Fibroblast of lung (primary cell): ENCODE measurements at regions not wholly inside any gene's neighbourhood (a gene's known extent, or its start where the extent isn't known, plus 50 kb on each side); places are given as distances from the start of the nearest gene placed in this dataset.
"Not testable (repeated sequence)": the region's sequence is repeated elsewhere in the genome, so short reads cannot be mapped to it uniquely, and the experiment has no call there.

Experiments
- DNase-seq, 2 donors: peaks; one replicate each; pipeline versions ENCODE4 v3.0.0 to v3.0.0-alpha.2; 2010; ENCODE audit warnings: low read depth in 2 of 2
- H2AFZ ChIP-seq: 2 replicates; pipeline ENCODE4 v1.5.1; 2012; ENCODE audit warnings: low read length, control low read depth, inconsistent platforms
- H3K27ac ChIP-seq: 2 replicates; pipeline ENCODE4 v1.5.1; 2011; ENCODE audit warnings: low read length, control low read depth; ENCODE audit not compliant: insufficient read depth
- H3K27me3 ChIP-seq: 2 replicates; pipeline ENCODE4 v1.5.1; 2011; ENCODE audit warnings: mild to moderate bottlenecking, low read length; ENCODE audit not compliant: control insufficient read depth, insufficient read depth
- H3K36me3 ChIP-seq: 2 replicates; pipeline ENCODE4 v1.5.1; 2011; ENCODE audit warnings: low read length; ENCODE audit not compliant: control insufficient read depth, insufficient read depth
- H3K4me1 ChIP-seq: 2 replicates; pipeline ENCODE4 v1.5.1; 2011; ENCODE audit warnings: low read length; ENCODE audit not compliant: control insufficient read depth, insufficient read depth; ENCODE audit errors: extremely low read depth
- H3K4me2 ChIP-seq: 2 replicates; pipeline ENCODE4 v1.5.1; 2011; ENCODE audit warnings: low read length, control low read depth; ENCODE audit not compliant: insufficient read depth; ENCODE audit errors: extremely low read depth
- H3K4me3 ChIP-seq, 4 experiments: fragments of 200-600 bp in 1 of 4; sonication (generic) in 1 of 4; replicated peaks in 1 of 4; 2 replicates each; pipeline ENCODE4 v1.5.1; 2011 to 2016; ENCODE audit warnings: low read length in 4 of 4, low read depth in 3 of 4, mild to moderate bottlenecking in 3 of 4, control low read depth in 2 of 4, inconsistent platforms in 1 of 4, mixed read lengths in 1 of 4; ENCODE audit not compliant: insufficient read depth in 1 of 4; ENCODE audit errors: control extremely low read depth in 1 of 4
- H3K79me2 ChIP-seq: 2 replicates; pipeline ENCODE4 v1.5.1; 2012; ENCODE audit warnings: mild to moderate bottlenecking, low read length, inconsistent platforms; ENCODE audit not compliant: control insufficient read depth, insufficient read depth
- H3K9ac ChIP-seq: 2 replicates; pipeline ENCODE4 v1.5.1; 2011; ENCODE audit warnings: mild to moderate bottlenecking, low read length, control low read depth; ENCODE audit not compliant: insufficient read depth
- H3K9me3 ChIP-seq: 2 replicates; pipeline ENCODE4 v1.5.1; 2012; ENCODE audit warnings: low read depth, low read length; ENCODE audit not compliant: control insufficient read depth, insufficient read depth
- H4K20me1 ChIP-seq: 2 replicates; pipeline ENCODE4 v1.5.1; 2011; ENCODE audit warnings: low read length; ENCODE audit not compliant: control insufficient read depth, insufficient read depth; ENCODE audit errors: extremely low read depth
- EZH2 ChIP-seq: IDR thresholded peaks from 2 replicates; pipeline ENCODE4 v1.5.1; 2012; ENCODE audit warnings: low read length, control low read depth, mild to moderate bottlenecking; ENCODE audit errors: missing control alignments
- TF ChIP-seq, protein P1 (sequence below), 2 donors: IDR thresholded peaks in 1 of 2; conservative IDR thresholded peaks in 1 of 2; 1 replicate in 1 of 2; 2 replicates in 1 of 2; pipeline ENCODE4 v1.5.1; 2011 to 2012; ENCODE audit warnings: low read length in 2 of 2, control low read depth in 1 of 2, inconsistent platforms in 1 of 2, low read depth in 1 of 2, mild to moderate bottlenecking in 1 of 2

DNA sequence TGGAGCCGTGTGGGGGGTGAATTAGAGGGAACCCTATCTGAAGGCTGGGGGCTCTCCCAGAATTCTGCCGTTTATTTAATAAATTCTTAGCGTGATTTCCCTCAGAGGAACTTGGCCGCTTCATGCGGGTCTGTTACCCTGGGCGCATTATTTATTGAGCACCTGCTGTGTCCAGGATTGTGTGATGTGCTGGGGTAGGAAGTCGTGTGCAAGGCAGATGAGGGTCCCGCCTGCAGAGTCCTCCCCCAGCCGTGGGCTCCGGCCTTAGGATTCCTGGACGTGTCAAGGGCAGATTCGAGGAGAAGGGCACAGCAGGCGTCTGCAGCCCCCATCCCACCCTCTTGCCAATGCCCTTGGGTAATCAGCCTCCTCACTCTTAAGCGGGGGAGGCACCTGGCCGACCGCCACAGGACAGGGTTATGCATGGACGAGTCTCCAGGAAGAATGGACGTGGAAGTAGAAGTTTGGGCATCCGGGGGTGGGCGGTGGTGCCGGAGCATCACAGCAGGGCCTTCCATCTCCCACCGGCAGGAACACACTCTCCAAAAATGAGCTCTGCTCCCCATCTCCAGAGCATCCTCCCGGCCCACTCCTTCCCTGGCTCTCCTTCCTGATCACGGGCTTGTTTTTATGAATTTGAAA lies 233.3 kb upstream of the C1orf174 start:
- Histone ChIP-seq H3K9me3 (no peaks in the 10 kb centered on the region), H2AFZ (no peak overlapping the region), H3K4me2 (no peak overlapping the region), H3K27me3 (no peaks in the 10 kb centered on the region), H3K4me3 (no peak overlapping the region), H3K4me1 (no peaks in the 10 kb centered on the region), H3K27ac (no peak overlapping the region), H3K36me3 (no peaks in the 10 kb centered on the region), H4K20me1 (no peaks in the 10 kb centered on the region), H3K79me2 (no peaks in the 10 kb centered on the region), H3K9ac (no peak overlapping the region)
- DNase-seq, result no peak
- TF ChIP-seq, protein P1, sequence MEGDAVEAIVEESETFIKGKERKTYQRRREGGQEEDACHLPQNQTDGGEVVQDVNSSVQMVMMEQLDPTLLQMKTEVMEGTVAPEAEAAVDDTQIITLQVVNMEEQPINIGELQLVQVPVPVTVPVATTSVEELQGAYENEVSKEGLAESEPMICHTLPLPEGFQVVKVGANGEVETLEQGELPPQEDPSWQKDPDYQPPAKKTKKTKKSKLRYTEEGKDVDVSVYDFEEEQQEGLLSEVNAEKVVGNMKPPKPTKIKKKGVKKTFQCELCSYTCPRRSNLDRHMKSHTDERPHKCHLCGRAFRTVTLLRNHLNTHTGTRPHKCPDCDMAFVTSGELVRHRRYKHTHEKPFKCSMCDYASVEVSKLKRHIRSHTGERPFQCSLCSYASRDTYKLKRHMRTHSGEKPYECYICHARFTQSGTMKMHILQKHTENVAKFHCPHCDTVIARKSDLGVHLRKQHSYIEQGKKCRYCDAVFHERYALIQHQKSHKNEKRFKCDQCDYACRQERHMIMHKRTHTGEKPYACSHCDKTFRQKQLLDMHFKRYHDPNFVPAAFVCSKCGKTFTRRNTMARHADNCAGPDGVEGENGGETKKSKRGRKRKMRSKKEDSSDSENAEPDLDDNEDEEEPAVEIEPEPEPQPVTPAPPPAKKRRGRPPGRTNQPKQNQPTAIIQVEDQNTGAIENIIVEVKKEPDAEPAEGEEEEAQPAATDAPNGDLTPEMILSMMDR (conservative IDR thresholded peaks at IDR 0.05 in 1 of 2, IDR thresholded peaks at IDR 0.05 in 1 of 2; ENCODE audit: low read depth in 1 of 2, low read length in 2 of 2), result no peak
- TF ChIP-seq EZH2, result no peak

DNA sequence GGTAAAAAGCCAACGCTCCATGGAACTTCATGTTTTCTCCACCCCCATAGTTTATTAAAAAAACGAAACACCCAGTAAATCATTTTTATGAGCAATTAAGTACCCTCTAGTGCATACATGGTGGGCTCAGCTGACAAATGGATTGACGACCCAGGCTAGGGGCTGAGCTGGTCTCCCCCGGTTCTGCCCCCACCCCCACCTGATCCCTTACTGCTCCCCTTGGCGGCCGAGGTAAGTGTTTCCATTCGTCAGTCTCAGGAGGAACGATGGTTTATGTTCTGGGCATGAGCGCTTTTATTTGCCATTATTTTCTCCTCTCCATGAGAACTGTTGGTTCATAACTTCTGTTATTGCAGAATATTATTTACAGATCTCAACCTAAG lies 233.9 kb upstream of the C1orf174 start:
- no peak overlapping the region for H3K4me2 ChIP-seq
- H4K20me1 ChIP-seq, result no peaks in the 10 kb centered on the region
- H3K4me3 ChIP-seq, result no peak overlapping the region
- DNase-seq, result no peak
- no peak overlapping the region for H3K27ac ChIP-seq
- no peaks in the 10 kb centered on the region for H3K4me1 ChIP-seq
- no peak overlapping the region for H3K9ac ChIP-seq
- no peaks in the 10 kb centered on the region for H3K9me3 ChIP-seq
- no peaks in the 10 kb centered on the region for H3K36me3 ChIP-seq
- H3K79me2 ChIP-seq, result no peaks in the 10 kb centered on the region
- H2AFZ ChIP-seq, result no peak overlapping the region
- TF ChIP-seq, protein P1 (conservative IDR thresholded peaks at IDR 0.05 in 1 of 2, IDR thresholded peaks at IDR 0.05 in 1 of 2; ENCODE audit: low read depth in 1 of 2, low read length in 2 of 2), result no peak
- no peak for TF ChIP-seq EZH2
- H3K27me3 ChIP-seq, result no peaks in the 10 kb centered on the region

DNA sequence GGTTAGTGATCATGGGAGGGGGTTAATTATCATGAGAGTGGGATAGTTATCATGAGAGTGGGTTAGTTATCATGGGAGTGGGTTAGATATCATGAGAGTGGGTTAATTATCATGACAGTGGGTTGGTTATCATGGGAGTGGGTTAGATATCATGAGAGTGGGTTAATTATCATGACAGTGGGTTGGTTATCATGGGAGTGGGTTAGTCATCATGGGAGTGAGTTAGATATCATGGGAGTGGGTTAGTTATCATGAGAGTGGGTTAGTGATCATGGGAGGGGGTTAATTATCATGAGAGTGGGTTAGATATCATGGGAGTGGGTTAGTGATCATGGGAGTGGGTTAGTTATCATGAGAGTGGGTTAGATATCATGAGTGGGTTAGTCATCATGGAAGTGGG lies 235.8 kb upstream of the C1orf174 start:
- not testable (repeated sequence) for H3K36me3 ChIP-seq, H2AFZ ChIP-seq, H3K4me2 ChIP-seq, DNase-seq, H3K9ac ChIP-seq, H4K20me1 ChIP-seq, H3K27ac ChIP-seq, H3K27me3 ChIP-seq, H3K4me1 ChIP-seq, H3K4me3 ChIP-seq, H3K79me2 ChIP-seq, H3K9me3 ChIP-seq
